HG02981 (cell line): ENCODE measurements at regions not wholly inside any gene's neighbourhood (a gene's known extent, or its start where the extent isn't known, plus 50 kb on each side); places are given as distances from the start of the nearest gene placed in this dataset.

ENCODE experiments used
- ATAC-seq: cut with Tn5 transposase; IDR thresholded peaks from one replicate; pipeline ENCODE4 v1.9.1; 2021; ENCODE audit warnings: mild to moderate bottlenecking, moderate library complexity; ENCODE audit not compliant: unreplicated experiment

DNA sequence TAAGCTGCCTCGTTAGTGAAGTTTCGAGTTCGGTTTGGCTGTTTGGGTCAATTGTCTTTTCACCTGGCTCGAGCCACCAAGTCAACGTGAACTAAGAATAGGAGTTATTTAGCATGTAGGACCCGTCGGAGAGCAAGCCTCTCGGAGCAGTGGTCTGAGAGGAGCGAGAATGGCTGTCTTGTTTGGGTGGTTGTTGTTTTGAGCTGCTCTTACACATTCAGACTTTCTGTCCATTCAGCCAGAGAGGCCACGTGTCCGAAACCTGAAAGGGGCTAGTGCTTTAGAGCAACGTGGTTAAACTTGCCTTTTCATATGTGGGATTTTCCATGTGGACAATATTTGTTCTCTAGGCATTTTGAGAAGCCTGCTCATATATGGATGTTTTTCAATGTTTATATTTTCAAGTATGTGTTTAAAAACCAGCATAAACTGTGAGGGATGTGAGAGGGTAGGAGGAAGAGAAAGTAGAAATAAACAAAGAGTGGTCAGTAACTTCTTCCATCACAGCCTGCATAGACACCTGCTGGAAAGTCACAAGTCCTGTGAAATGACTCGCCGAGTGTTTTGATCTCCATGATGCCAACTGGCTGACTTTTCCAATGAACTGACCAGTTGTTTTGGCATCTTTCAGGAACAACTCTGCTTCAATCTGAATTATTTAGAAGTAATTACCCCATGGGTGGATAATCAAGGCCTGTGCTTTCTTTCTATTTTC lies 221.0 kb downstream of the ASCL1 start:
- no peak for ATAC-seq

DNA sequence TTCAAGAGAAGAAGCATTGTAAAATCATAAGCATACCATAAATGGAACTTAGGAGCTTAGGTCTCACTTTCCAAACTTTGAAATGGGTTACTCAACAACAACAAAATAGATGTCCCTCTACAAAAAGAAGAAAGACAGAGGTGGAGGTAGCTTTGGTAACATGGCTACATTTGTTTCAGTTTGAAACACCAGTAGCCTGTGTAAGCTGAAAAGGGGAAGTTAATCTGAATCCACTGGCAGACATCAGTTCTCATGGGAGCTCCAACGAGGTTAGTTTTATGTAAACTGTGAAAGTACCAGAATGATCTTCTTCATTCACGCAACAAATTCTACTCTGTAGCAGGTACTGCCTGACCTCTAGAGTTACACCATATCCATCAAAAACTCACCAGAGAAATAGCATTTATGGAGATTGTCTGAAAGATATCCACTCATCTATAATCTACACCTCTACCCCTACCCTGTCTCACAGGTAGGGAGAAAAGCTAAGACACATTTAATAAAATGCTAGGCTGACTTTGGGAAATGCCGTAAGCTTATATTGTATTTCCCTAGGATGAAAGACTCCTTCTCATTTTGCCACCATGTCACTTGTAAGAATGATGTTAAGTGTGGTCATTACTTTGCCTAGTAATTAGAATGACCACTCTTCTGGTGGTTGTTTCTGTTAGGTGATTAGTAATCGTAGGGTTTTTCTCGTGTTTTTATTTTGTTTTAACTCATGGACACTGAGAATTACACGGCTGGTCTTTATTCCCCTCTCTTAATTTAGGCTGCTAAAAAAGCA lies 224.1 kb downstream of the ASCL1 start:
- peak; percentile 91 for ATAC-seq

DNA sequence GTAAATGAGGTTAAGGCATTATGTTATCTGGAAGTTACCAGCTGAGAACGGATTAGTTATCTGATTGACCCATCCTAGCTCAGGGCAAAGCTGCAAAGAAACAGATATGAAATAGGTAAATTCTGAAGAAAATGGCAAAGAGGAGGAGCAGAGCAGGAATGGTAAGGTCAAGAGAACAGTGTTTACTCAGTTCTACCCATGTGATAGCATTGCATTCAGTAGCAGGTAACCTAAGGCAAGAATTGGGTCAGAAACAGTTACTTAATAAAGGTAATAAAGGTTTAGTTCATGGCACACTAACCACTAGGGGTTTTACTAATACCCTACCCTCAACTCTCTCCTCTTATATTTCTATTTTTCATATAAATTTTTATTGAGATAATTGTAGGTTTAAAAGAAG lies 224.8 kb downstream of the ASCL1 start:
- ATAC-seq = no peak

DNA sequence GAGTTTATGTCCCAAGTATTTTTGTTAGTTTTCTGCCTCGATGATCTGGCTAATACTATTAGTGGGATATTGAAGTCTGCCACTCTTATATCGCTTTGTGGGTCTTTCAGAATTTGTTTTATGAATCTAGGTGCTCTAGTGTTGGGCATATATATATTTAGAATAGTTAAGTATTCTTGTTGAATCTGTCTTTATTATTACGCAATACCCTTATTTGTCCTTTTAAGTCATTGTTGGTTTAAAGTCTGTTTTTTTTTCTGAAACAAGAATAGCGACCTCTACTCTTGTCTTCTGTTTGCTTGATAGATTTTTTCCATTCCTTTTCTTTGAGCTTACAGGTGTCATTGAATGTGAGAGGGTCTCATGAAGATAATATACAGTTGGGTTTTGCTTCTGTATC lies 239.0 kb downstream of the ASCL1 start:
- ATAC-seq = no peak

DNA sequence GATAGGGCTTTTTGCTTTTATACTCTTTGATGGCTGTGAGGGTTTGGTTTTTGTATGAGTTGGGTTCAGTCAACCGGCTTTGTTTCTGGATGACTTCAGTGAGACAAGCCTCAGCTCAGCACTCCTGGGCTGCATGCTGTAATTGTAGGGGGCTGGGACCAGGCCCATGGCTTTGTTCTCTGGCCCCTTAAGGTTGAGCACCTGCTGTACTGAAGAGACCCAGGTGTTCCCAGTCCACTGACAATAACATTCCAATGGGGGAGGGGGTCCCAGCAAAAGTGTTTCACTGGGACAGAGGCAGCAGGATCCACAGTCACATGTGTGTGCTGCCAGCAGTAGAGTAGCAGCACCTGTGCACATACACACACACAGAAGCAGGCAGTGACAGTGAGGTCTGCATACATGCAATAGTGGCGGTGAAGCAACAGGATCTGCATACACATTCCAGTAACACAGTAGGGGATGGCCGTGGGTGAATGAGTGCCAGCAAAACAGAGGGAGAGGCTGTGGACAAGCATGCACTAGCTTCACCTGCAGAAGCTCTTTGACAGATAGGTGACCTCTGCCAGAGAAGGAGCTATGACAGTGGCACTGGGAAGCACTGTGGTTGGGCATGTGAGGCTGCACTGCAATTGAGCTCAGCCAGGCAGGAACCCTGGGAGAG lies 240.4 kb downstream of the ASCL1 start:
- no peak for ATAC-seq

DNA sequence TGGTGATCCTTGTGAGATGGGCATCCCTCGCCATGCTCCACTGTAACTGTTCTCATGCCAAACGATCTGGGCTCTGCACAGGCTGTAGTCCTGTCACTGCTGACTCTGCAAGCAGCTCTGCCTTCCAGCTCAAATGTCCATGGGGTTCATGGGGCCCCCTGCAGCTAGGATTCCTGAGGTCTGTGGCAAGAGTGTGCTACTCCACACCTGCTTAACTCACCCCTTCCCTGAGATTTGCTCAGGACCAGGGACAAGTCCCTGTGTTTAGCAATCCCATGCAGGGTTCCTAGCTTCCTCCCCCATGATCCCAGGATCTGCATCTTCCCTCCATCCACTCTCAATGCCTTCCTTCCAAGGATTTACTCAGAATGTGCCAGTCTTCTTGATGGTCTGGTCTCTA lies 241.0 kb downstream of the ASCL1 start:
- no peak for ATAC-seq

DNA sequence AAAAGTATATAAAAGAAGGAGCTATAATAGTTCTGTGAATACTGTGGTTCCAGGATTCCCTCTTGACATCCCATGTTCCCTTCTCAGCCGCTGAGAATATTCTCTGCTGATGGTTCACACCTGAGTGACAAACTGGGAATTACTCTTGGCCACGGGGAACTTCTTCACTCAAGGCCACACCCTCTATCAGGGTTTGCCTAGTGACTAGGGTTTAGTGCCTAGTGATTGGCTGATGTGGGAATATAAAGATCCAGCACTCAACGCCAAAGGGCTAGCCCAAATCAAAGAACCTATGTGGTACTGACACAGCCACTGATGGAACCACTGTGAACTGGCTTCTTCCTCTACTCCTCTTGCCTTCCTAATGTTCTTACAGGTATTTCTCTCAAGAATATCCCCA lies 248.4 kb downstream of the ASCL1 start:
- ATAC-seq = no peak

DNA sequence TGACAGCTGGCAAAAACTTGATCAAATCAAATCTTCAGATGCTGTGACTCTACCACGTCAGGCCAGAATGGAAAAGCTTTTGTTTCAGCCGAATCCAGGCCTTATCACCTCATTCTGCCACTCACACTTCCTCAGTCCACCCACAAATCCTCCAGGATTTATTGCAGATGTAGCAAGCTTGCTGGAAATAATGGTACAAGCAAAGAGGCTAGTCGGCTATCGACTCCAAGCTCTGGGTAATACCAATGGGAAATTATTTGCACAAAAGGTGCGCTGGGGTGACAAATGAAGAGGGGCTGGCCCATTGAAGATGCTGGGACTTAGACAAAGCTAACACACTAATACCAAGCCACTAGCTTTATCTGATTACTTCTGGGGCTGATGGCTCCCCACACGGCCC lies 250.5 kb downstream of the ASCL1 start:
- ATAC-seq = no peak

DNA sequence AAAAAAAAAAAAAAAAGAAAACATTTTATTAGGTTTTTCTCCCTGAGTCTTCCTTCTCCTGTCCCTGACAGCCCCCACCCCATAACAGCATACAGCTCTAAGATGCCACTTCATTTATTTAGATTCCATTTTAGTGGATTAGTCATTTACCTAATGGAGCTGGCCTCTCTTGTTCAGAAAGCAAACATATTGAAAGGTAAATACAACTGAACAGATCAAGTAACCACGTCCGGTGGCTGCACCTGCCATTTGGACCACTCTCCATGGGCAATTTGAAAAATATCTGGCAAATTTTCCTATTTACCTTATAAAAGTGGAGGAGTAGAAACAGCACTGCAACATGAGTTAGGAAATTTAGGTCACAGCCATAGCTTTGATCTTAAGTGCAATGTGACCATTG lies 254.6 kb downstream of the C12orf42 start:
- ATAC-seq = no peak

DNA sequence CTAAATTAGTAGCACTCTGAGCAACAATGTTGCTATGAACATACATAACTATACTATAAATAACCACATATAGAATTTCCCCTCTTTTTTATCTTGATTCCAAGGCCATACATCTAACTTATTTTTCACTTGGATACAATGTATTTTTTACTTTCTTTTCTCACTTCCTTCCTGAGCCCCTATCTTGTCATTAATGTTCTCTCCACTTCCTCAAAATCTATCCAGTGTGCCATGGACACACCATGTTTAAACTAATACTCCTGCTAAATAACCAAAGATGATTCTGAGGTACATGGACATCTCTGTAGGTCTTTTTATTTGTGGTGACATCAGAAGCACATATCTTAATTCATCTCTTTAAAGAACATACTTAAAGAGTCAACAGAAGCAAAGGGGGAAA lies 251.2 kb downstream of the C12orf42 start:
- no peak for ATAC-seq

DNA sequence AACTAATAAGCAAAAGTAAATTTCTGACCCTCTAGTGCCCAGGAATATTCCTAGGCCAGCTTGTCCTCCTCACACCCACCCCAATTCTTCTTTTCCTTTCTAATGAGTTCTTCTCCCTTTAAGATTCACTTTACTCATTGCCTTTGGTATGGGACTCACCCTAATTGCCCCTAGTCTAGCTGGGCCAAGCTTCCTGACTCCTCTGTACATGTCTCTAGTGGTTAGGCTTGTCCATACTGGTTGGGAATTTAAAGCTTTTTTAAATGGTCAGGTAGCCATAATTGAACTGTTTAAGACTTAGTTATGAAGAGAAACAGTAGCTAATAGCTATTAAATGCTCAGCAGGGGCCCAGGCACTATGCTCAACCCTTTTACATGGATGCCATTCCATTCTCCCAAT lies 248.2 kb downstream of the C12orf42 start:
- no peak for ATAC-seq

DNA sequence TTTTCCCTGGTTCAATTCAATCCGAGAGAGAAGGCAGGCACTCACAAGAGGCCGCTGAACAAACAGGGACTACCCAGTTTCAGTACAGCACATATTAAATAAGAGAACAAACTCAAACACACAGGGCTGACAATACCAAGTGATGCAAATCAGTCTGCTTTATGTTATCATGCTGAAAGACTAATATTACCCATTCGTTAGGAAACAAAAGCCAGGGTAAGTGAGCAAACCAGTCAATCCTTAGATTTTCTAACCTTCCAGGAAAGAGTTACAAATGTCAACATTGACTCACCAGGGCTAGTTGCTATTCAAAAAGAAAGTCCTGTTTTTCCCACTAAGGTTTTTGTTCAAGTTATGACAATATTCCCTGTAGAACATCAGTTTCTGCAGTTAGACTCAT lies 246.2 kb downstream of the C12orf42 start:
- no peak for ATAC-seq

DNA sequence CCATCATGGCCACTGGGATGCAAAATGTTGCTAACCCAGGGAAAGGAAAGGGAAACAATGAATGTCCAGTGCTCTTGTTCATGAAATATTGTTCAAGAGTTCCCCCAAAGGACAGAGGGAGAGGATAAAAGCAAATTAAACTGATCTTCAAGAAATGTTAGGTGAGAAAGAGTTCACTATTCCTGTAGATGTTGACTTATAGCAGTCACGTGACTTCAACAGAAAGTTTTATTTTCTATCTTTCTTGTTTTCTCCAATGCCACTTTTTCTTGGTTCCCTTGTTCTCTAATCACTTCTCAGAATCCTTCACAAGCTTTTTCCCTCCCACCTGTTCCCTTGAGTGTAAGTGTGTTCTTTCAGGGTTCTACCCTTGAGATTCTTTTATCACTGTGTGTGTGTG lies 245.3 kb downstream of the C12orf42 start:
- no peak for ATAC-seq
